Chondrocyte (in vitro differentiated cells): ENCODE measurements at regions not wholly inside any gene's neighbourhood (a gene's known extent, or its start where the extent isn't known, plus 50 kb on each side); places are given as distances from the start of the nearest gene placed in this dataset.

Experiments
- DNase-seq: peaks from one replicate; pipeline ENCODE4 v3.0.0; 2021; ENCODE audit warnings: mixed read lengths, low spot score
- H3K27ac Mint-ChIP-seq: one replicate; pipeline ENCODE4 v1.8.0; 2021; ENCODE audit warnings: mild to moderate bottlenecking, moderate library complexity, mixed read lengths; ENCODE audit not compliant: unreplicated experiment
- H3K27me3 Mint-ChIP-seq: 2 replicates; pipeline ENCODE4 v1.8.0; 2021; ENCODE audit warnings: low read depth, mixed read lengths
- H3K36me3 Mint-ChIP-seq: 2 replicates; pipeline ENCODE4 v1.8.0; 2021; ENCODE audit warnings: low read depth, mixed read lengths
- H3K4me1 Mint-ChIP-seq: 2 replicates; pipeline ENCODE4 v1.8.0; 2021; ENCODE audit warnings: low read depth, mild to moderate bottlenecking, mixed read lengths
- H3K4me3 Mint-ChIP-seq: one replicate; pipeline ENCODE4 v1.8.0; 2021; ENCODE audit warnings: mild to moderate bottlenecking, moderate library complexity, mixed read lengths; ENCODE audit not compliant: unreplicated experiment
- H3K9me3 Mint-ChIP-seq: 2 replicates; pipeline ENCODE4 v1.8.0; 2021; ENCODE audit warnings: low read depth, mixed read lengths
- CTCF ChIP-seq: fragments of 200-600 bp; sonication (generic); IDR thresholded peaks from 2 replicates; pipeline ENCODE4 v1.5.0; 2021; ENCODE audit warnings: antibody characterized with exemption, mild to moderate bottlenecking, moderate library complexity

GRCh38 chr13:80665792-80666333, 324.9 kb upstream of the SPRY2 start:
- TF ChIP-seq CTCF = no peak
- H3K9me3 Mint-ChIP-seq = peaks cover 13% of the 10 kb centered on the region
- peaks cover 3% of the 10 kb centered on the region for H3K36me3 Mint-ChIP-seq
- DNase-seq = no peak
- no peak overlapping the region for H3K4me3 Mint-ChIP-seq
- H3K4me1 Mint-ChIP-seq = peaks cover 47% of the 10 kb centered on the region
- H3K27ac Mint-ChIP-seq = no peak overlapping the region
- no peaks in the 10 kb centered on the region for H3K27me3 Mint-ChIP-seq

DNA sequence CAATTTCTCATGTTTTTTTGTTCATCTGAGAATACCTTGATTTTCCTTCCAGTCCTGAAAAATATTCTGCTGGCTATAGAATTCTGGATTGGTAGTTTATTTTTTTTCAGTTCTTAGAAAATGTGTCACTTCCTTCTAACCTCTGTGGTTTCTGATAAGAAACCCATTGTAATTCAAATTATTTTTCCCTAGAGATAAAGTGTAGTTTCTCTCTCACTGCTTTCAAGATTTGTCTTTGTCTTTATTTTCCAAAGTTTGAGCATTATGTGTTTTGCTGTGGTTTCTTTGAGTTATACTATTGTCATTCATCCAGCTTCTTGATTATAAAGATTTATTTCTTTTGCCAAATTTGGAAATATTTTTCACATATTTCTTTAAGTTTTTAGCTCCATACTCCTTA, 324.0 kb upstream of the SPRY2 start:
- Mint-ChIP-seq H3K27me3 (no peaks in the 10 kb centered on the region), H3K9me3 (peaks cover 13% of the 10 kb centered on the region), H3K27ac (no peak overlapping the region), H3K4me1 (peaks cover 47% of the 10 kb centered on the region), H3K36me3 (peaks cover 3% of the 10 kb centered on the region), H3K4me3 (no peak overlapping the region)
- TF ChIP-seq CTCF = no peak
- DNase-seq = no peak

DNA sequence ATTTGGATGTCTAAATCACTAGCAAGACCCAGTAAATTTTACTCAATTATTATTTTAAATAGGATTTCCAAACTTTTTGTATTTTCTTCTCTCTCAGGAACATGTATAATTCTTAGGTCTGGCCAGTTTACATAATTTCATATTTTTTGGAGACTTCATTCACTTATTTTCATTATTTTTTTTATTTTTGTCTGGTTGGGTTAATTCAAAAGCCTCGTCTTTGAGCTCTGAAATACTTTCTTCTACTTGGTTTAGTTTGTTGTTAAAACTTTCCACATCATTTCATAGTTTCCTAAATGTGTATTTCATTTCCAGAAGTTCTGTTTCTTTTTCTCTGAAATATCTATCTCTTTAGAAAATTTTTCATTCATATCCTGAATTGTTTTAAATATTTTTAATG, 322.9 kb upstream of the SPRY2 start:
- Mint-ChIP-seq H3K27me3 (no peaks in the 10 kb centered on the region), H3K9me3 (peaks cover 10% of the 10 kb centered on the region), H3K27ac (no peak overlapping the region), H3K4me3 (no peak overlapping the region), H3K4me1 (peaks cover 38% of the 10 kb centered on the region), H3K36me3 (peaks cover 3% of the 10 kb centered on the region)
- no peak for TF ChIP-seq CTCF
- no peak for DNase-seq

GRCh38 chr13:80658705-80659104, 317.8 kb upstream of the SPRY2 start:
- Mint-ChIP-seq H3K27ac (no peak overlapping the region), H3K27me3 (no peaks in the 10 kb centered on the region), H3K4me3 (no peak overlapping the region), H3K36me3 (peaks cover 3% of the 10 kb centered on the region), H3K4me1 (no peaks in the 10 kb centered on the region), H3K9me3 (peaks cover 17% of the 10 kb centered on the region)
- no peak for TF ChIP-seq CTCF
- no peak for DNase-seq

DNA sequence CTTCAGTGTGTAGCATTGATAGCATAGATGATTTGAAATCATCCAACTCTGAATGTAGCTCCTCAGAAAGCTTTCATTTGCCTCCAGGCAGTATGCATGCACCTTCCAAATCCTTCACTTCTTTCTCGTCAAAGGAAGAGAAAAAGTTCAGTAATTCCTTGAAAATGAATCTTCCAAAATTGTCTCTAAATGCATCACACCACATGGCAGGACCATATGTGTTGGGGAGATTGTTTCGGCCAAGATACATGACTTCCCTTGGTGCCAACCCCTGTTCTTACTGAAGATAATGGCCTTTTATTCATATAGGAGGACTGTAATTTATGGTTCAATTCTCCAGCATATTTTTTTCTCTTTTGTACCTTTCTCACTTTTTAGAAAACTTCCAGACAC, 315.6 kb upstream of the SPRY2 start:
- no peak for TF ChIP-seq CTCF
- Mint-ChIP-seq H3K27me3 (no peaks in the 10 kb centered on the region), H3K9me3 (peaks cover 9% of the 10 kb centered on the region), H3K27ac (no peak overlapping the region), H3K36me3 (no peaks in the 10 kb centered on the region), H3K4me1 (peaks cover 3% of the 10 kb centered on the region), H3K4me3 (no peak overlapping the region)
- DNase-seq = no peak
